GM18861 (cell line): ENCODE measurements at regions not wholly inside any gene's neighbourhood (a gene's known extent, or its start where the extent isn't known, plus 50 kb on each side); places are given as distances from the start of the nearest gene placed in this dataset.

Source experiments
- ATAC-seq: cut with Tn5 transposase; IDR thresholded peaks from one replicate; pipeline ENCODE4 v1.9.1; 2021; ENCODE audit not compliant: unreplicated experiment

DNA sequence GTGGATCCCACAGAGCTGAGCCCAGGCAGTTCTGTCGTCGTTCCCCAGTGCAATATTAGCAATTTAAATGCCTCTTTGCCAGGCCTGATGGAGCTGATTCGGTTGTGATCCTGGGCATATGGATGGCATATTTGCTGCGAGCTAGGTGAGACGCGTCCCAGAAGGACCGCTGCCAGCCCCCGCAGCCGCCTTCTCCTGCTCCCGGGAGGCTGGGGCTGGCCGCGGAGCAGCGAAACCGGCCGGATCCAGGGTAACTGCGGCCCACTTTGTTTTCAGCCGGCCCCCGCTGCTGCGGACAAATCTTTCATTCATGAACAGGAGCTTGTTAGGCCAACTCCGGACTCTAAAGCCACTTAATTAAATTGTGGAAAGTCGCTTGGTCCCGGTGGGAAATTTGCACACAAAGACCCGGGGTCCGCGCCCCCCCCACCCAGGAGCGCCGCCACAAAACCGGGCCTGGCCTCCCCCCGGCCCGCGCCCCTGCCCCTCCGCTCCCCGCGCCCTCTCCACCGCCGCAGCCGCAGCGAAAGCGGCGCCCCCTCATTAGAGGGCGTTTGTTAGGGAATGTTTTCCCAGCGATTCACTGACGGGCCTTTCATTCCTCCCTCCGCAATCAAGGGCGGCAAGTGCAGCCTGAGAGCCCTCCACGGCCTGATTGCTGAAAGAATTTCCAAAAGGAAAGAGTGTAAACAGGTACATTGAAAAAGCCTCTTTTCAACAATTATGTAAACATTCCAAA, 383.3 kb downstream of the RRAGC start:
- ATAC-seq: no peak

DNA sequence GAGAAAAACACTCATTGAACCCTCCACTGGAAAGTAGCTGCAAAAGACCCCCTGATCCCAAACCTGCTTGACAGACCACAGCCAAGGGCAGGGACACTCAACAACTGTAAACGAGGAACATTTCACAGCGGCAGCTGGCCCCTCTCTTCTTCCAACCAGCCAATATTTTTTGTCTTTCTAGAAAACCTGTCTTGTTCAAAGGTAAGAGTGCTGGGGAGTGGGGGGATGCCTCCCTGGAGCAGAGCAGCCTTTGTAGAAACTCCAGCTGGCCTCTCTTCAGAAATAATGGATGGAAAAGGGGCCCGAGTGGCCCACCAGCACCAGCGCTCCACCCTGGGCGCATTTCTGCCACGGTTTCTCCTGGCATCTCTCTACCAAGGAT, 384.0 kb downstream of the RRAGC start:
- ATAC-seq: no peak

DNA sequence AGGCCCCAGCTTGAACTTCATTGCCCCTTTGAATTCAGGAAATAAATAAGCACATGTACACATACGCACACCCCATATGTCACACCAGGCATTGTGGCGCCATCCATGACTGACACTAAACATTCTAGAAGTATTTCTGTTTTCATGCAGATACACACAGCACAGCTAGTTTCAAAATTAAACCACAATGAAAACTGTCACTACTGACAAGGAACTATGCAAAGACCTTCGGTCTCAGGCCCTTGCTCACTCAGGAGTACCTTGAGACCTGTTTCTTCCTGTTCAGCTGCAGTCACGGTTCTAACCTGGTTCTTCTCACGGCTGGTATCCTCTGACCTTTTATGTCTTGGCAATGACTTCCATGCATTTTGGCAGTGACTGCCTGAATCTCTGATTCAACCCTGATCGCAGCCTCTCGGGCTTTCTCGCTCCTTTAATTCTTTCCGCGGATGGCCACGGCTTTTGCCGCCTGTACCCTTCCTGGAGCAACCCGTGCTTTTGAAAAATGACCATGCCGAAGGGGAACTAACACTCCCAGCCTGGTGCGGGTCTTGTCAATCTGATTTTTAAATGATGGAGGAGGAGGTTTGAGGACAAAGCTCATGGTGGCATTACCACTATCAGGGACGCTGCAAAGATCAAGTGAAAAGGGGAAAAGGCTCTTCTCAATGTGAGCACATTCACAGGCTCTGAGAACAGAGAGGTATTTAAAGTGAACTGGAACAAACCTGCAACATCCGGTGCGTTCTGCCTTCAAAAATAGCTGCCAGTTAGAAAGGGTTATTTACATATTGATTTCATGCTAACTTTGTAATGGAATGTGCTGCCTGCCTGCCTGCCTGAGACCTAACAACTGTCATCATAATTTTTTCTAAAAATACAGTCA, 384.6 kb downstream of the RRAGC start:
- ATAC-seq: peak; percentile 87

DNA sequence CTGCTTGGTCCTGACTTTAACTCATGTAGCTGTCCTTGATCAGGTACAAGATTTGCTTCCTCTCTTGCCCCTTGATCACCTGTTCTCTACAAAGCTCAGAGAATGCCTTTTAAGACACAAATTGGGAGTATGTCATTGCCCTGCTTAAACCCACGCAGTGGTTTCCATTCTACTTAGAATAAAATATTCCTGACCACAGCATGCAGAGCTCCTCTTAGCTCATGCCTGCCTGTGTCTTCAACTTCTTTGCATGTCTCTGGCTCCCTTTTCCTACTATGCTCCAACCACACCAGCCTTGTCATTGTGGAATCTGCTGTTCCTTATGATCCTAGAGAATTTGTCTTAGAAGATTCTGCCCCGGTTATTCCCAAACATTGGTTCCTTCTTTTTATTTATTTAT, 393.1 kb downstream of the RRAGC start:
- no peak for ATAC-seq

DNA sequence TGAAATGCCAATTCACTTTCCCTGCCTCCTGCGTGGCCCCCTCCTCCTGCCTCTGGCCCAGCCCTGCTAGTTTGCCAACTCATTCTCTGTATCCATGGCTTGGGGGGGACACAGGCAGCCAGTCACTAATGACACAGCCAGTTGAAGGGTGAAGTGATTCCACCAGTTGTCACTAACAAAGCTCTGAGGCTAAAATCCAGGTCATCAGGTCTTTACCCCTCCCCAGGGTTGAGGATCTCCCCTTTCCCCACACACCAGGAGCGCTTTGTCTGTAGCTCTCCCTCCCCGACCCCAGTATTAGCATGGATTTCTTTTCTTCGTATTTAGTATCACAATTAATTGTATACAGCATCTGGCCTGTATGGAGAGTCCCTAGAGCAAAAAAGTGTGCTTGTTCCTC, 394.1 kb downstream of the RRAGC start:
- ATAC-seq: no peak

DNA sequence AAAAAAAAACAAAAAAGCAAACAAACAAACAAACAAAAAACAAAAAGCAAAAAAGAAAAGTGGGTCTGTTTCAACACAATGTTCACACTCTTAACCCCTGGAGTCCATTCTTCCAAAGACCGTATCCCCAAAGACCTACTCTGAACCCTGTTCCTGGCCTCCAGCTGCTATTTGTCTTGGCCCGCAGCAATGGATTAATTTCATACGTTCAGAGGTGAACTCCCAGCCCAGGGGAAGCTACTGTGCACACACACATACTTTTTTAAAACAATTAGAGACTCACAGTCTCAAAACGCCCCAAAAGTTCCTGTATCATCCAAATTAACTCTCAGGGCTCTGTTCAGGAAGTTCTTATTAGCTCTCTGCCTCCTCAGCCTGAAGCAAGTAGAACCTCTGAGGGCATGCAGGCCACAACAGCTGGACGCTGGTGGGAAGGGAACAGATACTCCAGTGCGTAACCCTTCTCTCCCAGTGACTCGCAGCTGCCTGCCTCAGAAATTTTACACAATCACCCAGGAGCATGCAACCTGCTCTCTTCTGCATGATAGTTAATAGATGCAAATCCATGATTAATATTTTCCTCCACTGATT, 395.4 kb downstream of the RRAGC start:
- ATAC-seq: no peak

DNA sequence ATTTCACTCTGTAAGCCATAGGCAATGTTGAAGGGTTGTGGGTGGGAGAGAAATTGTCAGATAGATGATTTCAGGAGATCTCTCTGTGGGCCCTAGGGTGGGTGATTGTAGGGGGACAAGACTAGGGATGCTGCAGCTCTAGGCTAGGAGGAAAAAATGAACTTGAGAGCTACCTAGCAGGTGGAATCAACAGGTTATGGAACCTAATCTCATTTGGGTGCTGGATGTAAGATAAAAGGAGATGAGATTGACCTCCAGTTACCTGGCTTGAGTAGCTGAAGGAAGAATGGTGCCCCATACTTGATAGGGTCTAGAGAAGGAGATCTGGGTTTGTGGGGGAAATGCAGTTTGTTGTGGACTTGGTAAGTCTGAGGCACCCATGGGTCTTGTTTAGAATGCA, 396.5 kb downstream of the RRAGC start:
- ATAC-seq: no peak

DNA sequence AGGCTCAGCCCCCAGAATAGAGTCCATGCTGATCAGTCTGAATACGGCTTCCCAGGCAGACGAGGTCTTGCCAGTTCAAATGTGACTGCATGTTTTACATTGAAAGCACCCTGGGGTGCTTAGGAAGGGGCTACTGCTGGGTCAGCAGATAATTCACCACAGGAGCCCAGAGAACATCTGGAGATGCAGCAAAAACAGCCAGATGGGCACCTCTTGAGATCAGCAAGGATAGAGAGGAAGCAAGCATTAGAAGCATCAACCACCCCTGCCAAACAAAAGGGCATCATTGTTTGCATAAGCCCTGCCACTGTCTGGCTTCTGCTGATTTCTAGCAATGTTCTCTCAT, 403.1 kb downstream of the RRAGC start:
- ATAC-seq: no peak

DNA sequence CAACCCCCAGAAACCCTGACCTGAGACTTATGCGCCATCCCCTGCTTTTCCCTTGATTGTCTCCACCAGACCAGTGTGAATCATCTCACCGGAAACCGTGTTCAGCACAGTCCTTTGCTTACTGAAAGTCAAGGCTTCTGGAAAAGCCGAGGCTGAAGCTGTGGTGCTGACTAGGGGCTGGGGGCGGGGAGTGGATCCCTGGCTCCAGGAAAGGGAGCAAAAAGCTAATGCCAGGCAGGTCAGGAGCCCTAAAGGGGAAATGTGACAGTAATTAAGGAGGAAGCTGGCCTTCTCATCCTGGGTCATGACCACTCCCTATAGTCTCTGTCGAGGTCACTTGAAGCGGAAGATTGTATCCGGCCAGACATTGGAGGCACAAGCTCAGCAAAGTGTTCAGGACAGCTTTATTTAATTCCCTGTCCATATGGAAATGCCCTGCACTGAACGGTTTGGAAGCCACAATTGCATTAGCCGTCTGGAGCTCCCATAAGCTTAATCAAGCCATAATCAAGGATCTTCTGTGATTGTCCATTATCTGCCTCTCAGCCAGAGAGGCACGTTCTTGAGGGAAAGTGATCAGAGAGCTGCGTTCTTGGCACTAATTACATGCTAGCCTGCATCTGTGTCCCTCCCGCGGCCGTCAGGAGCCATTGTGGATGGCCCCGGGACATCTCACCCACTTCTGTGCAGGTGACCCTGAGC, 403.6 kb downstream of the RRAGC start:
- ATAC-seq: no peak

DNA sequence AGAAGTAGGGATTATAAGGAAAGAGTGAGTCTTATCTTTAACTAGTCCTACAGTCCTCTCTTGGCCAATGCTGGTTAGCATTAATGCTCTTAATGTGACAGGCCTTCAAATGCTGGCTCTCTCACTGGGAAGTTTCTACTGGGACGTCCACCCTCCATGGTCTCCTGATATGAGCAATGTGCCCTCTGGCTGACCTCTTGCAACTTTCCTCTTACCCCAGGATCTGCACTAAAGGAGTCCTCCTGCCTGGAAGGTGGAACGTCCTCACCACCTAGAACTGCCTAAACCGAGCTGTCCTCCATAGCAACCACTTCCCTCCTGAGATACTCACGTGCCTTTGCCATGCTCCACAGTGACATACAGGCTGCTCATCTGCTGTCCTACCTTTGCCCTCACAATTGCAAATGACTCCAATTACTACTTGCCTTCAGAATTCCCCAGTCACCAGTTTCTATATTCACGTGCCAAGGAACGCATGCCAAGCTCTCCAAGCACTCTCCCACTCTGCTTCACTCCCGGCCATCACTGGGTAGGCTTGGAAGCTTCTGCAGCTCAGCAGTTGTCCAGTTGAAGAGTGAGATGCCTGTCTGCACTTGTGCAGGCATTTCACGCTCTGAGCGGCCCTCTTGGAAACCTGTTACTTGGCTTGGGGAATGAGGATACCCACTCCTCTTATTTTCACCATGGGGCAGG, 404.7 kb downstream of the RRAGC start:
- no peak for ATAC-seq

DNA sequence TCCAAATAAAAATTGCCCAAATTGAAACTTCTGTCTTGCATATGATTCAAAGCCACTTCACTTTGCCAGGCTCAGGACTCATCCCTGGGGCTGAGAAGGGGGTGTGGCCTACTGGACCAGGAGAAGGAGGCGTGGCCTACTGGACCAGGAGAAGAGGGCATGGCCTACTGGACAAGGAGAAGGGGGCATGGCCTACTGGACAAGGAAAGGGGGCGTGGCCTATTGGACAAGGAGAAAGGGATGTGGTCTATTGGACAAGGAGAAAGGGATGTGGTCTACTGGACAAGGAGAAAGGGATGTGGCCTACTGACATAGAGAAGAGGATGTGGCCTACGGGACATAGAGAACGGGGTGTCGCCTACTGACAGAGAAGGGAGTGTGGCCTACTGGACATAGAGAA, 405.3 kb downstream of the RRAGC start:
- no peak for ATAC-seq

DNA sequence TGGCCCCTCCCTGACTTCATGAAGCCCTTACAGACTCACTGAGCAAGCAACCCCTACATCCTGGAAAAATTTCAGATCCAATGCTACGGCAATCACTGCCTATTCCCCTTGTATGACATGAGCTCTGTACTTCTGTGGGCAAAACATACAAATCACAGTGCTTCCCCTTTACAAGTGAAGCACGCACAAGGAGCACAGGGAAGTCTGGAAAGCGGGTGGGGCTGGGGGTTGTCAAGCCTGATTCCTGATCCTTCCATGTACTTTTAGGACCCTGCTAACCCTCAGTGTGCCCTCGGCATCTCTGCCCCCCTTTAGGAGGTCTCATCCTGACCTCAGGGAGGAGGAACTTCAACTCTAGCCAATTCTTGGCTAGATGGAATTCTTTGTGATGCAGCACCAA, 405.7 kb upstream of the POU3F1 start:
- ATAC-seq: no peak

DNA sequence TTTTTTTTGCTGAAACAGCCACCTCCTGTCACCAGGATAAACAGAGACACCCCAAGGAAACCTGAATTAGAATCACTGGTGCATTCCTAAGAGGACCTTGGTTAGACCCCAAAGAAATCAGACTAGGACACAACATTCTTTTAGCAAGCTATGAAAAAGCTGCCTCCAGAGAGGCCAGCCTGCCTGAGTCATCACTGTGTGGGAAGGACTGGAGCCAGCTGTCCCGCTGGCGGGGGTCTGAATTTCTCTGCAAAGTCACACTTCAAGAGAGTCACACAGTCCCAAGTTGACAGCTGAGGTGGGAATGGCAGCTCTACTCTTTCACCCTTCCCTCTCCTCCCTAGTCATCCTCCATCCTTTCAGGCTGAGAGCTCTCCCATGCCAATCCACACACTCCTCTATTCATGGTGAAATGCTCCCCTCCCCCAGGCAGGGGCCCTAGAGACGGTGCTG, 405.0 kb upstream of the POU3F1 start:
- no peak for ATAC-seq

DNA sequence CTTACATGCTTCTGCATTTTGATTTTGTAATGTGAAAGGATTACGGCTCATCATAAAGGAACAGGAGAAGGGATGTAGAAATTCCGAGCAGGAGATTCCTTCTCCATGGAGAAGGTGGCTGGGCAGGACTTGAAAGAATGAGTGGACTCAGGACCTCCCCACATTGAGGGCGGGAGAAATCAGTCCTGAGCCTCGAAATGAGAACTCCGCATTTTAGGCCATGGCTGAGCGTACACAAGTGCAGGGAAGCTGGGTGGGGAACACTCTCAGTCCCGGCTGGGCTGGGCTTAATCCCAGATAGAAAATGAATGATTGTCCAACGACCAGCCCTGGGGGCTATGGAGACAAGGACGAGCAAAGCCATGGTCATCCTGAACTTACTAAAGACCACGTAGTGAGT, 402.3 kb upstream of the POU3F1 start:
- no peak for ATAC-seq

DNA sequence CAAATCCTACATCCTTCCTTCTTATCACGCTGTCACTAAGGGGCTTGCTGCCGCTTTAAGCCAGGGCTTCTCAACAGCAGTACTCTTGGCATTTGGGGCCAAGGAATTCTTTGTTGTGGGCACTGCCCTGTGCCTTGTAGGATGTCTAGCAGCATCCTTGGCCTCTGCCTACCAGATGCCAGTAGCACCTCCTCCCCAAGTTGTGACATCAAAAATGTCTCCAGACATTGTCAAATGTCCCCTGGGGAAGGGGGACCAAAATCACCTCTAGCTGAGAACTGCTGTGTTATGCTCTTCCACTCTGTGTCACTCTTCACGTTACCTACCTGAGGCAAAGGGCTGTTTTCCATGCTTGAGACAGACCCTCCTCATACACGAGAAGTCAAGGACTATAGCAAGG, 400.3 kb upstream of the POU3F1 start:
- ATAC-seq: no peak

DNA sequence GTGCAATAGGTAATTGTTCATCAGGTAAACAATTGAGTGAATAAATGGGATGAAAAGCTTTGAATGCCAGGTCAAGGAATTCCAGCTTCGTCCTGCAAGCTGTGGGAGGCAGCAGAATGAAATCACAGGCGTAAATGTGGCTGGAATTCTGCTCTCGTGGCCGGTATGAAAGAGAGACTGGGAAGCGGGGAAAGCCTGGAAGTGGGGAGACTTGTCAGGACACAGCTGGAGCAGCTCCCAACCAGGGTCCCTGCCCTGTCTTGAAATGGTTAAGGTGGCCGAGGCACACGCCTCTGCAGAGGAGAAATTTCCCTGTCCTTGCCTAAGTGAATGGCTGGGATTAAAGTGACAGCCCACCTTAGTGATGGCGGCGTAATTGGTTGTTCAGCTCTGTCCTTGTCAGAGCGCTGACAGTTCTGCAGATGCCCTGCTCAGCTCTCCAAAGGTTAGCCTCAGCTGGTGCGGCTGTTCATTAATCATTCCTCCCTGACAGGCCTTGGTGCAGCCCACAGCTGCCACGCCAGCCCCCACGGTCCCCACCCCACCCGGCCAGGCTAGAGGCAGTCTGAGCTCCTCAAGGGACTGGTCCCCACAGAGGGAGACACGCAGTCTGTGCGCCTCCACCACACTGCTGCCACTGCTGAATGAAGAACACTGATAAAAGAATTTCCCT, 398.3 kb upstream of the POU3F1 start:
- no peak for ATAC-seq

DNA sequence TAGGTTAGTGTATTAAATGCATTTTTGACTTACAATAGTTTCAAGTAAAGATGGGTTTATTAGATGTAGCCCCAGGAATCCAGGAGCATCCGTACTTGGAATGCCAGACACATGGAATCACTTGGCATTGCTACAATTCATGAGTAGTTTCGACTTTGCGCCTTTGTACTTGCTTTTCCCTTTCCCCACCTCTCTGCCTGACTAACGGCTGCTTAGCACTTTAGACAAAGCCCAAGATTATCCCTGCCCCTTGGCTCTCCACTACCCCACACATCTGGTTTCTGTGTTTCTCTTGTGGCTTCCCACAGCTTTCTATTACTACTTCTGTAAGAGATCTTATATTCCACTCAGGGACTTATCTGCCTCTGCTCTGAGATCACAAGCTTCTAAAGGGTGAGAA, 397.7 kb upstream of the POU3F1 start:
- no peak for ATAC-seq

DNA sequence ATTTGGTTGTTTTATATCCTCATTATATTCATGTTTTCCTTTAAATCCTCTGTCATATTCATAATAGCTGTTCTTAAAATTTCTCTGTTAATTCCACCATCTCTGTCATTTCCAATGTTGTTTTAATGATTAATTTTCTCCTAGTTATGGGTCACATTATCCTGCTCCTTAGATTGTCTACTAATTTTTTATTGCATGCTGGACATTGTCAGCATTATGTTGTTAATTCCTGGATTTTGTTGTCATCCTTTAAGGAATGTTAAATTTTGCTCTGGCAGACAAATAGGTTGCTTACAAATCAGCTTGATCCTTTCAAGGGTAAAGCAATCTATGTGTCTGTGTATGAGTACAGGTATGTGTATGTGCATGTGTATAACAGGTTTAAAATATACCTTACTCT, 393.8 kb upstream of the POU3F1 start:
- ATAC-seq: no peak

DNA sequence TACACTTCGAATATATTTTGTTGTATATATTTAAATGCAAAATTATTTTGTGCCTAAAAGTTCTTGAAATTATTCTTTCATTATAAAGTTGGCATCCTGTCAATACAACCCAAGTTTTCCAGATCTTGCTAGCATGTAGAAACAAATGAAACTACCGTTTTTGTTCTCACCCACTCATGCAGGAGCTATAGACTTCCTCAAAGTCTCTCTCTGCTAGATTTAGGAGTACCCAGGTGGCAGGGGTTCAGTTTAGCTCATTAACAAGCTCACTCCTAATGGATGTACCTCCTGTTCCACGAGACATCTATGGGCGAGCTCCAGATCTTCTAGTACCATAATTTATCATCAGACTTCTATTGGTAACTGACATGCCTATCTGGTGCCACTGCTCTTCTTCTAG, 390.2 kb upstream of the POU3F1 start:
- ATAC-seq: no peak

DNA sequence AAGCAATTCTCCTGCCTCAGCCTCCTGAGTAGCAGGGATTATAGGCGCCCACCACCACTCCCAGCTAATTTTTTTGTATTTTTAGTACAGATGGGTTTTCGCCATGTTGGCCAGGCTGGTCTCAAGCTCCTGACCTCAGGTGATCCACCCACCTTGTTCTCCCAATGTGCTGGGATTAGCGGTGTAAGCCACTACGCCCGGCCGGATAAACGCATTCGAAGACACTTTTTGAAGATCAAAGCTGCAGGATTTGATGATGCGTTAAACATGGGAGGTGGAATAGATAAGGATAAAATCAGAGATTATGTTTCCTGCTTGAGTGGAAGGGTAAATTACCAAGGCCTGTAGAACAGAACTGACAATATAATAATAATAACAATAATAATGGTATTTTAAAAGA, 389.4 kb upstream of the POU3F1 start:
- no peak for ATAC-seq
